NCI-H345 treated with DMSO at 0.1 percent for 48 hours (cell line): ENCODE measurements at regions not wholly inside any gene's neighbourhood (a gene's known extent, or its start where the extent isn't known, plus 50 kb on each side); places are given as distances from the start of the nearest gene placed in this dataset.
"Not testable (repeated sequence)": the region's sequence is repeated elsewhere in the genome, so short reads cannot be mapped to it uniquely, and the experiment has no call there.

Experiments
- DNase-seq: peaks from one replicate; lab custom pipeline; 2025; ENCODE audit not compliant: unreplicated experiment; lab: John Stamatoyannopoulos, UW

DNA sequence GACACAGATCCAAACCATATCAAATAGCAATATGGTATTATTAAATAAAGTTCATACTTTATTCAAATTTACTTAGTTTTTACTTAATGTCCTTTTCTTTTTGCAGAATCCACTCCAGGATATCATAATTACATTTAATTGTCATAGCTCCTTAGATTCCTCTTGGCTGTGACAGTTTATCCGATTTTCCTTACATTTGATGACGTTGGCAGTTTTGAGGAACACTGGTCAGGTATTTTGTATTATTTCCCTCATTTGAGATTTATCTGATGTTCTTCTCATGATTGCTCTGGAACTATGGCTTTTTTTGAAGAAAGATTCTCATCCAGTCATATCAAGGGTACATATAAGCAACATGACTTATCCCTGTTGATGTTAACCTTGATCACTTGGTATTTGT is 198.3 kb upstream of the STAC start:
- no peak for DNase-seq

DNA sequence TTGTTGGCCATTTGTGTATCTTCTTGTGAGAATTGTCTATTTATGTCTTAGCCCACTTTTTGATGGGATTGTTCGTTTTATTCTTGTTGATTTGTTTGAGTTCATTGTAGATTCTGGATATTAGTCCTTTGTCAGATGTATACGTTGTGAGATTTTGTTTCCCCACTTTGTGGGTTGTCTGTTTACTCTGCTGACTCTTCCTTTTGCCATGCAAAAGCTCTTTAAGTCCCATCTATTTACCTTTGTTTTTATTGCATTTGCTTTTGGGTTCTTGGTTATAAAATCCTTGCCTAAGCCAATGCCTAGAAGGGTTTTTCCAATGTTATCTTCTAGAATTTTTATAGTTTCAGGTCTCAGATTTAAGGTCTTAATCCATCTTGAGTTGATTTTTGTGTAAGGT is 193.1 kb upstream of the STAC start:
- not testable (repeated sequence) for DNase-seq

DNA sequence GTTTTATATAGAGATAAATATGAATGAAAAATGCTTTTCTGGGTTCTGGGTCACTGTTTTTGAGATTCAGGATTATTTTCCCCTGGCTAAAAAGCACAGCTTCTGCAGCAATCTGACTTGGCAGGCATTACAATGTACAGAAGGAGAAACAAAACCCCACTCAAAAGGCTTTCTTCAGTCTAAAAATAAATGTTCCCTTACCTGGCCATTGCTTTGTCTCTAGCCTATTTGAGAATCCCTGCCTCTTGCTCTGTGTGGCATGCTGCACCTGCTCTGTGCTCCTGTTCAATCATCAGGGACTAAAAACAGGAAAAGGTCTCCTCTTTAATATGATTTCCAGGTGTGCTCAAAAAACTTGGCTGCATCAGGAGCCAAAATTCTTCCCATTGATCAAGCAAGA is 187.4 kb upstream of the STAC start:
- no peak for DNase-seq

DNA sequence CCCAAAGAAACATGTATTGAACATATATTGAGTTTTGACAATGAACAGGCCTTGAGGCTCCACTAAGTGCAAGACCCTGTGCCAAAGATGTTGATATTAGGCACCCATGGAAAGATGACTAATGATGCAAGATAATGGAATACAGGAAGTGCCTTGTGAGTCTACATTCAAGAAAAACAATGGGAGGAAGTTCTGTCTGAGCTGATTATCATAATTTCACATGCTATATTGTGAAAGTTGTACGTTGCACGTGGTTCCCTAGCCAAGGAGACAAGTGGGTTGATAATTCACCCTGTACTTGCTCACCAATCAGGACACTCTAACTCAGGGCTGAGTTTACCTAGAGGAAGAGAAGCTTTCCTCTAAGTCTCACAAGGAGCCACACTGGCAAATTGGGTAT is 186.9 kb upstream of the STAC start:
- no peak for DNase-seq

DNA sequence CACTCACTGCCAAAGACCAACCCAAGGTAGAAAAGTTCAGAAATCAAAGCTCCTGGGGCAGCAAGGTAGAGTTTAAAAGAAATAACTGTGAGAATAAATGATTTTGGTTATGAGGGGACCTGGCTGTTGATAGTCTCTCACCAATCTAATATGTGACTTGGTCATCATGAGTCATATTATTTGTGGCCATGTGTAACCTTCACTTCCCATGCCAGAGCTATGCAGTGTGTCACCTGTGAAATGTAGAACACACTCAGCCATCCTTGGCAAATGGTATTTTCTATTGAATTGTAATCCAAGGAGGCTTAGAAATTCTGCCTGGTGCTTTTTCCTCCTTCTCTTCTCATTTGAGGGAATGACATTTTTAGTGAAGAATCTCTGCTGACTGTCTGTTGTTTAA is 184.2 kb upstream of the STAC start:
- DNase-seq, result no peak

DNA sequence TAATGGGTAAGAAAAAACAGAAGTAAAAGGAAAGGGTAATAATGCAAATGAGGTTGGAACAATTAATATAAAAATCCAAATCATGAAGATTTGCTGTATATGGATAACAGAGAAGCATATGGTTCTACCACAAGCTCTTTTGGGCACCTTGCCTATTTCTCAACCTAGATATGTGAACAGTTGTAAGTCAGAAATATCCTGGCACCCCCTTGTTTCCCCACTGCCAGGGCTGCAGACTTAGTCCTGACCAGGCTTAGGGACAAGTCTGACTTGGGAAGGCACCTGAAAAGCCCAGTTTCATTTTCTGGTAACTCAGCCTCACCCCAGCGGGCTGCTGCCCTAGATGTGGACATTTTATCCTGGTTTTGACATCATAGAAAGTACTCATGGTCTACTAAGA is 183.2 kb upstream of the STAC start:
- DNase-seq, result no peak

DNA sequence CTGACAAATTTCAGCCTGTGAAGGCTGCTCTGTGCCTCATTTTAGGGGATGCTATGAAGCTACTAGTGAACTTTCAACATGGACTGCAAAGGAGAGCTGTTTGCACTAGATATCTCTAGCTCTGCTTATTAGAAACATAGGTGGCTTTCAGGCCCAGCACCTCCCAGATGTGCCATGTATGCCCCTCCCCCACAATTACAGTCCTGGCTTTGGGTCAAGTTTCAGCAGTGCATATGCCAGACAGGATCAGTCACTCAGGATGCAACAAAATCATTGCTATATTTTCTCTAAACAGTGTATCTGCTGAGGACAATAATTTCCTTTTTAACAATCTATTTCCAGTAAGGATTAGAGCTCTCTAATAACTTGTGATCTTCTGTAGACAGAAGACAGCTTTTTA is 178.8 kb upstream of the STAC start:
- no peak for DNase-seq

DNA sequence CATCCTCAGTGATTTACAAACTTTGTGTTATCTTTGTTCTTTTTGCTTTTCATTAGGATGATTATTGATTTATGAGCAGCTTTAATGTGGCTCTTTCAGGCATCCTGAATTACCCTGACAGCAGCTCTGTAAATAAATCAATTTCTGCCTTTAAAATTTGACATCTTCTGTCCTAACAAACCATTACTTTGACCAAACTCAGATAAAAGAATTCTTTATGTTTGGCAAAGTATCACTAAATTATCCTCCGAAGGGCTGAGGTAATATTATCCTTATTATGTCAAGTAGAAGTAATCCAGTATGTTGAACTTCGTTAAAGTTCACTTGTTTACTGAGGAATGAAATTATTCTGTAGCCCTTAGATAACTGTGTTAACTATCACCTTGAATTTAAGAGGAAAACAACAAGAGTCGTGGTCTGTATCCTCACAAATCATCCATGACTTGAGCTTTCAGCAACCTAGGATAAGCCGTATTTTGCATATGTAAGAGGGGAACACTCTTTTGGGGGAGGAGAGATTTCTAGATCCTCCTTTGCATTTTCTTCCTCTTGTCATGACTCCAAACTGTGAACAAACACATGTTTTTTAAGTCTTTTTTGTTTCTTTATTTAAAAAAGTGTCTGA is 173.2 kb upstream of the STAC start:
- DNase-seq, result no peak

DNA sequence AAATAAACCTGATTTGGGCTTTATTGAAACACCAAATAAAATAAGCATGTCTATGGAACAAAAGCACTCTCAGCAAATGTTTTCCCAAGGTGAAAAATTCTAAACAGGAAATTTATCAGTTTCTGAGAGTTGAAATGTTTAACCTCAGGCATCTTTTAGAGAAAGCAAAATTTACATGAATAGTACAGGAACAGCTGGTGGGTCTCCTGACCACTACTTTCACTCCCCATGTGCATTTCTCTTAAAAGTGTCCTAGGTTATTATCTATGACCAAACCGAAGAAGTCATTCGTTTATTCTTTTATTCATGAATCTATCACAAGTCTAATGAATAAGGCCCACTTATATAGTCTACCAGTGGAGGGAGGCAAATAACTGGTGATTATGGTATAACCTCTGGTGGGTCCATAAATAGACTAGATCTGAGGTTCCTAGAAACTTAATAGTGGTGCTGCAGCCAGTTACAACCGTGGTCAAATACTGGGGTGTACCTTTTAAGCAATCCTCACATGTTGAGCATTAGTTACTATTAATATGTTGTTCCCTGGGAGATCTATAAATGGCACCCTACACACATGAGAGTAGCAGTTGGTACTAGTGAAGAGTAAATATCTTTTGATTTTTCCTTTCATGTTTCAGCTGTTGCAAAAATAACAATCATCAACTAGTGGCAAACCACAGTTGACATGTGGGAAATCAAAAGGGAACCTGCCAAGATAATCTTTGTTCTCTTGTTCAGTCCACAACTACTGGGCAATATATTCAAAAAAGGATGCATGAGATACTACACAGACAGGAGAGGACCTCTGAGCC is 169.3 kb upstream of the STAC start:
- DNase-seq, result no peak

DNA sequence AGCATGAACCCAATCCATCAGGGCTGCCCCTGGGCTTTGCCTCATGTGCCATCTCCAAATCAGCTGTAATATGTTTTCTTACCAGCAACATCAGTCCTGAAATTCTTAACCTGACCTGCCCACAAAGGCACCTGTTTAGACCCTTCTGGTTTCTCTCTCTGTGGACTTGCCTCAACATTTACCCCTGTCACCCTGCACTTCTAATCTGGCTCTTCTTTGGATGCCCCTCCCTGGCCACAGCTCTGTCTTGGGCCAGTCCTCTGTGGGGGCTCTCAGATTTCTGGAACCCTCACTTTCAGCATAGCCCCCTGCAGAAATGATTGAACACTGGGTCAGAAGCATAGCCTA is 168.7 kb upstream of the STAC start:
- no peak for DNase-seq

DNA sequence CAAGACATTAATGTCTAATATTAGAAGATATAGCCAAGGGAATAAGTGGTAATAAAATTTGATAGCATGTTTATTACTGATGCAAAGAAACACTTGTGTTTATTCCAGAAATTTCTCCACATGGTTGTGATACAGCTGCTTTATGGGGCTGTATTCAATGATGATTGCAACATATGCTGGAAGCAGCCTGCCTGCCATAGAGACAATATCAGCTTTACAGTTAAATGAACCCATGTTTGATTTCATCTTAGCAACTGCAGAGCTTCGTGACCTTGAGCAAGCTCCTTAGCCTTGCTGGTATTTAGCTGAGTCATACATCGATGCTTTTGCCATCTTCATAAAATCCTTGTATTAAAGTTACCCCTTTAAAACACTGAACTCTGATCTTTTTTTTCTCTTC is 168.1 kb upstream of the STAC start:
- DNase-seq, result no peak

DNA sequence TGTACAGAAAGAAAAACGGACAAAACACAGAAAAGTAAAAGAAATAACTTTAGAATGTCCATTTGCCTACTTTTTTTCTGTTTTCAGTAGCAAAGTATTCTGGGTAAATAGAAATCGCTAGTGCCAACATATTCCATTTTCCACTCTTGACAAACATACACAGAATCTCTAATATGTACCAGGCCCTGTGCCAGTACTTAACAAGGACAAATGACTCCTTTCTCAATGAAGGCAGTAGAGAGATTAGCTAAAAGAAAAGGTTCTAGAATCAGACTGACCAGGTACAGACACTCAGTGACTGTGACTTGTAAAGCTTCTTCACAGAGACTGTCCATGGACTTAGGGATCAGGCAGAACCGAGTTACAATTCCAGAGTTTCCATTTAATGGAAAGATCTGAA is 165.8 kb upstream of the STAC start:
- DNase-seq, result no peak

DNA sequence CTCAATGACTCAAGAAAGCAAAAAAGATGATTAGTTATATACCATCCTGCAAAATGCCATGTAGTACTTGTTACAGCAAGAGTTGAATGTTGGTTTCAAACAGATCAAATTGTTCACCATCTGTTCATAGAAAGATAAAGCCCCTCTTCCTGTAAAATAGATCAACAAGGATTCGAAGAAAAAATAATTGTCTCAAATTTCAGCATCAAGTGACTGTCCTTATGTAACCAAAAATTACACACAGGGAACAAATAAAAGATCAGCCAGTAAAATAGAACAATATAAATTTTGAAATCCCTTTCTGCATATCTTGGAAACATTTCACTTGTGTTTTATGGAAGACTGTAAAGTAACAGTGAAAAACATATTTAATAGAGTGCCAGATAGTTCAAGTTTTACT is 165.1 kb upstream of the STAC start:
- DNase-seq, result no peak

DNA sequence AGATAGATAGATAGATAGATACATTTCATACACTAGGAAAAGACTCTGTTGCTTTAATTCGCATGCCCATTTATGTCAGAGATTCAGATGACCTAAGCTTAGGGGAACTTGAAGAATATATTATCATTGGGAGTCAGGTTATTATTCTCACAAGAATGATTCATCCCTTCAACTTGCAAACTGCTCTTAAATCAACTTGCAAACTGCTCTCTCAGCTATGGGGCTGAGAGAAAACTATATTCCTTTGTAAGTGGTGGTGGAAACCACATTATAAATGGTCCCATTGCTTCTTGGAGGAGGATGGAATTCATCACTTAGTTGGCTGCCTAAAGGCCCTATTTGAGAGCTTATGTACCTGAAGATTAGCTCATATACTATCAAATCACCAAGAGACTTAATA is 160.9 kb upstream of the STAC start:
- DNase-seq, result no peak

DNA sequence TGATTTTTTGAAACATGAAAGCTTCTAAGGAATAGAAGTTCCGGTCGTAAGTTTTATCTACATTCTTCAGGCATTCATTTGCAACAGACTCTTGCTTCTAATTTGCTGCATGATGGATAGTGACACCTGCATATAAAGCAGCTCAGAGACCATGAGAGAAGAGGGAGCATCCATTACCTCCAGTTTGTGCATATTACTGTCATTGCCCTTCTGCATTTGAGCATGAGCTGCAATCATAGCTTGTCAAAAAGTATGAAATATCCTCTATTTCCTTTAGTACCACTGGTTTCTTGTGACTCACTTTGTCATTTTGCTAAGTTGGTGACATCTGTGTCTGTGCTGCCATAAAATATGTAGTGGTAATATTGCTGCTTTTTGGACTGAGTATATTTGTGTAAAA is 160.1 kb upstream of the STAC start:
- no peak for DNase-seq

DNA sequence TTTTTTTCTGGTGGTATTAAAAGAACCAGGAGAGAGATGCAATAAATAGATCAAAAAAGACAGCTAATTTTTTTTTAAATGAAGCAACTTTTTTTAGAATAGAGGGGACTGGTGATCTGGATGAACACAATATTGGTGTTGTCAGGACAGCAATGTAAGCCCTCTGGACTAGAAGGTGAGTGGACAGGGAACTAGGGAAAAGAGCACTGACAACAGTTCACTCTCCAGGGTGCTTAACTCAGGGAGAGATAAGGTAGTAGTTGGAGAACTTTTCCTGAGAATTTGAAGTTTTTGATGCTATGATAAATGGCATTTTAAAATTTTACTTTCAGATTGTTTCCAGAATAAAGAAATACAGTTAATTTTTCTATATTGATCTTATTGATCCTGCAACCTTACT is 158.3 kb upstream of the STAC start:
- no peak for DNase-seq

DNA sequence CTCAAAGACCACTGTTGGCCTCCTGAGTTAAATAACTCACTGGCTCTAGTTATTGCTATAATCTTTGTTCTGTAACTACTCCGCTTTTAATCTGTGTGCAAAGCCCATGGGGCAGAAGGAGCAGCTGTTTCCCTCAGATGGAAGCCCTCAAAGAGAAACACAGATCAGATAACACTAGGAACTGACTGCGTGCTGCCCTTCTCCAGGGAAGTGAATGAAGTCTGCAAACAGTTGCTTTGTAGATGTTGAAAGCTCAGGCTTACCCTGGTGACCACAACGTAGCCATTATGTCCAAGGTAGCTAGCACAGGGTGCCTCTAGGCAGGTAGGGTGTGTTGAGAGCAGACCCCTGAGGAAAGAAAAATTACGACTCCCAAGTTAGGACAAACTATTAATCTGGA is 152.3 kb upstream of the STAC start:
- DNase-seq, result no peak

DNA sequence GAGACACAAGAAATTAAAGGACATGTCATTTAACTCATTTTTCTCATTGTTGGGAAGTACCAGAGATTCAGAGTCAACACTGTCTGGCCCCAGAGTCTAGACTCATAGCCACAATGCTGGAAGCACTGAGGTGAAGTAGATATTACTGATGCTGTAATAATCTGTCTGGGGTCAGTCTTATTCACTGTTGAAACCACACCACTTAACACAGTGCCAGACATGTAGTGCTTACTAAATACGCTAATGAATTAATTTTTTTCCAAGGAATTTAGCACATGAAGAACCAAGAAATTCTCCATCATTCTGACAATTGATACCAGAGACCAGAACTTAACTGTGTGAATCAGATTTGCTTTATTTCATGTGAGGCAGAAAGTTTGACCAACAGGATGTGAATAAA is 150.8 kb upstream of the STAC start:
- no peak for DNase-seq

DNA sequence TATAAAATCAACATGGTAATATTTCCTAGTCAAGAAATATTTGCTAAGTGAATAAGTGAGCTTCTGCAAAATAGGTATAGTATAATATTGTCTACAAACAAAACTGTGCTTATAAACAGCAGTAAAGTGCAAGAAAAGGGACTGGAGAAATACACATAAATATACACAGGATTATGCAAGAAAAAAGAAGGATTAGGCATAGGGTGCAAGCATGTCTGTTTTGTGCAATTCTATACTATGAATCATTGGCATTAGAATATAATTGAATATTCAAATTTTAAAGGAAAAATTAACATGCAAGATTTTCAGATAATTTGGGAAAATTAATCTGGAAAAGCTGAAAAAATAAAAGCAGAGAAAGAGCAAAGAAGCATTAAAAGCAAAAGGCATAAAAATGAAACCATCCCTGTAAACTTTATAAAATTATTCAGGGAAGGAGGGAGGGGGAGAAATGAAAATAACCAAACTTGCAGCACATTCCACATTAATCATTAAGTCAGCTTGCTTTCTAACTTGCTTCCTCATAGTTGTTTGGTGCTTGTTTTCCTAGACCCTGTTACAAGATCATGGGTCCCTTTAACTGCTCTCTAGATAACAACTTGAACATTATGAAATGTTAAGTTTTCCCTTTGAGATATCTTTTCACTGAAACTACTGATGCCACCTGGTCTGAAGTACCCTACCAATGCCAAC is 147.4 kb upstream of the STAC start:
- DNase-seq, result no peak

DNA sequence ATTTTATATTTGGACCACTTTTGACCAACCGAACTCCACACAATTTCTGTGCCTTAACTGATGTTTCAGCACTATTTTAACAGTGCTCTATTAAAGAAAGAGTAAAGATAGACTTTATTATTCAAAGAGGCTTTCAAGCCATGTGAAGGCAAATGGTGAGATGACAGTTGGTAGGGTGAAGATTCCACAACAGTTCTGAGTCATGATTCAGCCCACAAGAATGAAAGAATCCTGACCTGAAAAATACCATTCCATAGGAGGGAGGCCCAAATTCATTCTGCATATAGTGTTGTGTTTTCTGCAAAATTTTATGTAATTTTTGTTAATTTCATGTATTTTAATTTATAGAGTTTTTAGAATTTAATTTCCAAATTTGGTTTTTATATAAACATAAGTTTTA is 135.6 kb upstream of the STAC start:
- no peak for DNase-seq

DNA sequence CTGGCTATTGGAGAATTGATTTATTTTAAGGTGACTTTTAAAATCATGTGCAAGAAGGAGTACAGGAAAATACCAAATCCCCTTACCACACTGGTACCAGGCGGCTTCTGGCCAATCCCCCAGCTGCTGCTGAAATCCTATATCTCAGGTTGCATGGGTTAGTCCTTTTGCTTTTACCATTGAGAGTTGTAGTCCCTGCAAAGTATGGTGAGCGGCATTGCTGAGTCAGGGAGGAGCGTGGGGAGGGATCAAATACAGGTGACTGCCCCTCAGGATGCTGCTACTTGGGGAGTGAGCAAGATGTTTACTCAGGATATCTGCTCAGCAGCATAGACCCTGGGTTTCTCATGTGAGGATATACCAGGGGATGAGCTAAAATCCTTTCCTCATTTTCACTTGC is 131.9 kb upstream of the STAC start:
- DNase-seq, result no peak

DNA sequence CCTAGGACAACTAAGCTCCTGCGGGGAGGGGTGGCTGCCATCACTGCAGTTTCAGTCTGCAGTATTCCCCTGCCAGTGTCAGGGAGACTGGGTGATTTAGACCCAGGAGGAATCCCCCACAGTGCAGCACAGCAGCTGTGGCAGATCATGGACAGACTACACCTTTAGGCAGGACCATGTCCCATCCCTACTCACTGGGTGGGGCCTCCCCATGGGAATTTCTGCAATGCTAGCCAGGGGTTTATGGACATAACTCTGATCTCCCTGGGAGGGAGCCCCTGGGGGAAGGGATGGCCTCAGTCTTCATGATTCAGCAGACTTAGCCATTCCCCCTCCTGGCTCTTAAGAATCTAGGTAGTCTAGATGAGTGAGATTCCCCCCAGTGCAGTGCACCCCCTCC is 130.1 kb upstream of the STAC start:
- DNase-seq, result no peak
